GM23338 (cell line): ENCODE measurements at regions not wholly inside any gene's neighbourhood (a gene's known extent, or its start where the extent isn't known, plus 50 kb on each side); places are given as distances from the start of the nearest gene placed in this dataset.

Experiments
- ATAC-seq: fragments of 200-7000 bp; cut with Tn5 transposase; 3 replicates; pipeline ENCODE4 v1.9.1; 2020
- DNase-seq: peaks from one replicate; pipeline ENCODE4 v3.0.0-alpha.2; 2015; ENCODE audit warnings: low spot score
- H2AFZ ChIP-seq: fragments of 200-600 bp; sonication (generic); 2 replicates; pipeline ENCODE4 v1.8.0; 2016; ENCODE audit warnings: antibody characterized with exemption, mild to moderate bottlenecking, moderate library complexity
- H3F3A ChIP-seq: fragments of 200-600 bp; sonication (generic); replicated peaks from 2 replicates; pipeline ENCODE4 v1.8.0; 2017; ENCODE audit warnings: antibody characterized with exemption, mixed run types, low read depth
- H3K27ac ChIP-seq: fragments of 200-600 bp; sonication (generic); 2 replicates; pipeline ENCODE4 v1.6.1; 2016; ENCODE audit warnings: low read depth
- H3K27me3 ChIP-seq: fragments of 200-600 bp; sonication (generic); 2 replicates; pipeline ENCODE4 v1.8.0; 2016; ENCODE audit warnings: mild to moderate bottlenecking, mixed run types, moderate library complexity; ENCODE audit not compliant: insufficient read depth
- H3K36me3 ChIP-seq: fragments of 200-600 bp; sonication (generic); 2 replicates; pipeline ENCODE4 v1.8.0; 2016; ENCODE audit warnings: mild to moderate bottlenecking; ENCODE audit not compliant: insufficient read depth
- H3K4me1 ChIP-seq: fragments of 200-600 bp; sonication (generic); 2 replicates; pipeline ENCODE4 v1.8.0; 2016; ENCODE audit warnings: mild to moderate bottlenecking, moderate library complexity; ENCODE audit not compliant: insufficient read depth
- H3K4me2 ChIP-seq: fragments of 200-600 bp; sonication (generic); 2 replicates; pipeline ENCODE4 v1.7.1; 2017; ENCODE audit warnings: mixed run types
- H3K4me3 ChIP-seq: fragments of 200-600 bp; sonication (generic); 2 replicates; pipeline ENCODE4 v1.6.1; 2016; ENCODE audit warnings: mixed run types
- H3K79me2 ChIP-seq: fragments of 200-600 bp; sonication (generic); replicated peaks from 2 replicates; pipeline ENCODE4 v1.8.0; 2017; ENCODE audit warnings: mild to moderate bottlenecking; ENCODE audit not compliant: insufficient read depth
- H3K9me2 ChIP-seq: fragments of 200-600 bp; sonication (generic); 2 replicates; pipeline ENCODE4 v1.8.0; 2017; ENCODE audit not compliant: insufficient read depth
- H4K20me1 ChIP-seq: fragments of 200-600 bp; sonication (generic); replicated peaks from 2 replicates; pipeline ENCODE4 v1.8.0; 2017; ENCODE audit warnings: mild to moderate bottlenecking; ENCODE audit not compliant: insufficient read depth
- H3K27ac Mint-ChIP-seq: 2 replicates; pipeline ENCODE4 v1.8.0; 2020; ENCODE audit warnings: inconsistent platforms, mild to moderate bottlenecking, moderate library complexity, mixed read lengths
- H3K27me3 Mint-ChIP-seq: 3 replicates; pipeline ENCODE4 v1.8.0; 2022; ENCODE audit warnings: low read depth, mild to moderate bottlenecking, moderate library complexity, mixed read lengths, inconsistent platforms; ENCODE audit not compliant: insufficient read depth, poor library complexity
- H3K36me3 Mint-ChIP-seq: 3 replicates; pipeline ENCODE4 v1.8.0; 2021; ENCODE audit warnings: low read depth, mild to moderate bottlenecking, inconsistent platforms, moderate library complexity, mixed read lengths
- H3K4me1 Mint-ChIP-seq: 3 replicates; pipeline ENCODE4 v1.8.0; 2020; ENCODE audit warnings: mild to moderate bottlenecking, inconsistent platforms, mixed read lengths
- H3K4me3 Mint-ChIP-seq: 3 replicates; pipeline ENCODE4 v1.8.0; 2021; ENCODE audit warnings: moderate library complexity, mild to moderate bottlenecking, inconsistent platforms, mixed read lengths
- H3K9me3 Mint-ChIP-seq: 3 replicates; pipeline ENCODE4 v1.8.0; 2020; ENCODE audit warnings: moderate library complexity, mild to moderate bottlenecking, inconsistent platforms, mixed read lengths
- CREB1 ChIP-seq: fragments of 250-450 bp; sonication (Bioruptor Pico); IDR thresholded peaks from 2 replicates; pipeline ENCODE4 v1.5.0; 2020; ENCODE audit warnings: low read depth, mild to moderate bottlenecking, moderate library complexity
- POLR2AphosphoS5 ChIP-seq: IDR thresholded peaks from 2 replicates; pipeline ENCODE4 v1.6.1; 2016; ENCODE audit warnings: antibody characterized with exemption, low read depth
- STAT1 ChIP-seq: IDR thresholded peaks from one replicate; pipeline ENCODE4 v1.6.1; 2016; ENCODE audit warnings: antibody characterized with exemption; ENCODE audit not compliant: unreplicated experiment
- TF ChIP-seq, protein P1 (sequence below): fragments of 250-450 bp; sonication (Bioruptor Pico); IDR thresholded peaks from 2 replicates; pipeline ENCODE4 v1.5.0; 2020; ENCODE audit warnings: mild to moderate bottlenecking, moderate library complexity

DNA sequence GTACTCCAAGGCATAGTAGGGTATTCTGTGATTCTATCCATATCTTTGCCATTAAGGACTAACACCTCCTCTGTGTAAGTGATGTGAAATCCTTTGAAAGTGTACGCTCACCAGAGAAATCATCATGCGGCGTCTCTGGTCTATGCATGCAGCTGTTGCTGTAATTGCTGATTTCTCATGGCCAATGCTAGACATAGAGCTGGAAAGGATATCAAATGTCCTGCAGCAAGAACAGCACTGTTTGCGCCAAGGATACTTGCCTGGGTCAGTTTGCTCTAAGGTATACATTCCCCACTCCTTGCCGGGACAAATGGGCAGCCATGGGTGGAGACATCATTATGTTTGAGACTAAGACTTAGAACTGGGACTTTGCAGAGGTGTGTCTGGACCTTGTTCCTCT lies 896.4 kb downstream of the BCL11B start (continued):
- TF ChIP-seq, protein P1, sequence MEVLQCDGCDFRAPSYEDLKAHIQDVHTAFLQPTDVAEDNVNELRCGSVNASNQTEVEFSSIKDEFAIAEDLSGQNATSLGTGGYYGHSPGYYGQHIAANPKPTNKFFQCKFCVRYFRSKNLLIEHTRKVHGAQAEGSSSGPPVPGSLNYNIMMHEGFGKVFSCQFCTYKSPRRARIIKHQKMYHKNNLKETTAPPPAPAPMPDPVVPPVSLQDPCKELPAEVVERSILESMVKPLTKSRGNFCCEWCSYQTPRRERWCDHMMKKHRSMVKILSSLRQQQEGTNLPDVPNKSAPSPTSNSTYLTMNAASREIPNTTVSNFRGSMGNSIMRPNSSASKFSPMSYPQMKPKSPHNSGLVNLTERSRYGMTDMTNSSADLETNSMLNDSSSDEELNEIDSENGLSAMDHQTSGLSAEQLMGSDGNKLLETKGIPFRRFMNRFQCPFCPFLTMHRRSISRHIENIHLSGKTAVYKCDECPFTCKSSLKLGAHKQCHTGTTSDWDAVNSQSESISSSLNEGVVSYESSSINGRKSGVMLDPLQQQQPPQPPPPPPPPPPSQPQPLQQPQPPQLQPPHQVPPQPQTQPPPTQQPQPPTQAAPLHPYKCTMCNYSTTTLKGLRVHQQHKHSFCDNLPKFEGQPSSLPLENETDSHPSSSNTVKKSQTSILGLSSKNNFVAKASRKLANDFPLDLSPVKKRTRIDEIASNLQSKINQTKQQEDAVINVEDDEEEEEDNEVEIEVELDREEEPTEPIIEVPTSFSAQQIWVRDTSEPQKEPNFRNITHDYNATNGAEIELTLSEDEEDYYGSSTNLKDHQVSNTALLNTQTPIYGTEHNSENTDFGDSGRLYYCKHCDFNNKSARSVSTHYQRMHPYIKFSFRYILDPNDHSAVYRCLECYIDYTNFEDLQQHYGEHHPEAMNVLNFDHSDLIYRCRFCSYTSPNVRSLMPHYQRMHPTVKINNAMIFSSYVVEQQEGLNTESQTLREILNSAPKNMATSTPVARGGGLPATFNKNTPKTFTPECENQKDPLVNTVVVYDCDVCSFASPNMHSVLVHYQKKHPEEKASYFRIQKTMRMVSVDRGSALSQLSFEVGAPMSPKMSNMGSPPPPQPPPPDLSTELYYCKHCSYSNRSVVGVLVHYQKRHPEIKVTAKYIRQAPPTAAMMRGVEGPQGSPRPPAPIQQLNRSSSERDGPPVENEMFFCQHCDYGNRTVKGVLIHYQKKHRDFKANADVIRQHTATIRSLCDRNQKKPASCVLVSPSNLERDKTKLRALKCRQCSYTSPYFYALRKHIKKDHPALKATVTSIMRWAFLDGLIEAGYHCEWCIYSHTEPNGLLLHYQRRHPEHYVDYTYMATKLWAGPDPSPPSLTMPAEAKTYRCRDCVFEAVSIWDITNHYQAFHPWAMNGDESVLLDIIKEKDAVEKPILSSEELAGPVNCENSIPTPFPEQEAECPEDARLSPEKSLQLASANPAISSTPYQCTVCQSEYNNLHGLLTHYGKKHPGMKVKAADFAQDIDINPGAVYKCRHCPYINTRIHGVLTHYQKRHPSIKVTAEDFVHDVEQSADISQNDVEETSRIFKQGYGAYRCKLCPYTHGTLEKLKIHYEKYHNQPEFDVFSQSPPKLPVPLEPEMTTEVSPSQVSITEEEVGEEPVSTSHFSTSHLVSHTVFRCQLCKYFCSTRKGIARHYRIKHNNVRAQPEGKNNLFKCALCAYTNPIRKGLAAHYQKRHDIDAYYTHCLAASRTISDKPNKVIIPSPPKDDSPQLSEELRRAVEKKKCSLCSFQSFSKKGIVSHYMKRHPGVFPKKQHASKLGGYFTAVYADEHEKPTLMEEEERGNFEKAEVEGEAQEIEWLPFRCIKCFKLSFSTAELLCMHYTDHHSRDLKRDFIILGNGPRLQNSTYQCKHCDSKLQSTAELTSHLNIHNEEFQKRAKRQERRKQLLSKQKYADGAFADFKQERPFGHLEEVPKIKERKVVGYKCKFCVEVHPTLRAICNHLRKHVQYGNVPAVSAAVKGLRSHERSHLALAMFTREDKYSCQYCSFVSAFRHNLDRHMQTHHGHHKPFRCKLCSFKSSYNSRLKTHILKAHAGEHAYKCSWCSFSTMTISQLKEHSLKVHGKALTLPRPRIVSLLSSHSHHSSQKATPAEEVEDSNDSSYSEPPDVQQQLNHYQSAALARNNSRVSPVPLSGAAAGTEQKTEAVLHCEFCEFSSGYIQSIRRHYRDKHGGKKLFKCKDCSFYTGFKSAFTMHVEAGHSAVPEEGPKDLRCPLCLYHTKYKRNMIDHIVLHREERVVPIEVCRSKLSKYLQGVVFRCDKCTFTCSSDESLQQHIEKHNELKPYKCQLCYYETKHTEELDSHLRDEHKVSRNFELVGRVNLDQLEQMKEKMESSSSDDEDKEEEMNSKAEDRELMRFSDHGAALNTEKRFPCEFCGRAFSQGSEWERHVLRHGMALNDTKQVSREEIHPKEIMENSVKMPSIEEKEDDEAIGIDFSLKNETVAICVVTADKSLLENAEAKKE (CRISPR knock-in tag), result no peak

DNA sequence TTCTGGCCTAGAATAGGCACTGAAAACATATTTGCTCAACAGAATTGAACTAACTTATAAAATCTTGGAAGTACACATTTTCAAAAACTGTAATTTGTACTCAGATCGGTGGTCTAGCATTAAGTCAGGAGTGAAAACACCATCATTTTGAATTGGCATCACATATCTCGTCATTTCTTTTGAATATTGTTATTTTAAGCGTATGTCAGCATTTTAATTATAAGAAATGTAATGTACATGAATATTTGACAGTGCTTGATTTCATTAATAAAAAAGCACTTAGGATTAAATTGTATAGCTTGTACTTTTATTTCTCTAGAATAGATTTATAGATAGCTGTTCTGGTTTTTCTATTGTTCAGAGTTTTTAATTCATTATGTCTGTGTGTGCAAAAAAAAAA lies 892.2 kb downstream of the BCL11B start:
- Mint-ChIP-seq H3K4me3 (no peak overlapping the region), H3K27ac (no peak overlapping the region), H3K9me3 (peaks cover 8% of the 10 kb centered on the region), H3K4me1 (no peaks in the 10 kb centered on the region), H3K27me3 (peaks cover 3% of the 10 kb centered on the region), H3K36me3 (0 out of 3 replicates have a peak, but pooled peaks cover 1% of the 10 kb centered on the region)
- Histone ChIP-seq H3K4me2 (no peak overlapping the region), H2AFZ (no peak overlapping the region), H3K4me3 (no peak overlapping the region), H3K9me2 (peaks cover 4% of the 10 kb centered on the region; the same call in 1 of the 2 replicates), H3K4me1 (no peaks in the 10 kb centered on the region), H3K27ac (no peak overlapping the region), H3K36me3 (no peaks in the 10 kb centered on the region), H3F3A (no peaks in the 10 kb centered on the region), H4K20me1 (no peaks in the 10 kb centered on the region), H3K79me2 (no peaks in the 10 kb centered on the region), H3K27me3 (no peaks in the 10 kb centered on the region)
- no peak for TF ChIP-seq CREB1 (CRISPR knock-in tag)
- no peak for DNase-seq
- ATAC-seq, result no peak

DNA sequence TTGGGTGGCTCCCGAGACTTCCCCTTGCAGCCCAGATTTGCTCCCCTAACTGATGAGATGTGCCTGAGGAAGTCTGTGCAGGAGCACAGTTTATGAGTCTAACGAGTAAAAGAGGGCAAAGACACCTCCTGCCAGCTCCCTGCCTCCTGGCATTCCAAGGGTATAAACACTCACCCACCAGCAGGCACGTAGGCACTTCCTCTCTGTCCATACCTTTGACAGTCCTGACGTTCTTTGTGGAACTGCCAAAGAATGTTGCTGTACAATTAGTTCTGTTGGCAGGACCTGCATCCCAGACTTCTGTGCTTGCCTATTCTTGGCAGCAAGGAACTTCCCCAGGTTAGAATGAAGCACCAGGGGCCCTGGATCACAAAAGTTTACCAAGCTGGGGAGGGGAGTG lies 889.3 kb downstream of the BCL11B start:
- H2AFZ ChIP-seq, result no peak overlapping the region
- H3K36me3 ChIP-seq, result no peaks in the 10 kb centered on the region
- no peak overlapping the region for H3K27ac ChIP-seq
- no peaks in the 10 kb centered on the region for H3F3A ChIP-seq
- no peaks in the 10 kb centered on the region for H3K27me3 Mint-ChIP-seq
- H3K4me3 ChIP-seq, result no peak overlapping the region
- no peak overlapping the region for H3K27ac Mint-ChIP-seq
- TF ChIP-seq POLR2AphosphoS5 (no peak), CREB1 (CRISPR knock-in tag) (no peak), STAT1 (no peak)
- TF ChIP-seq, protein P1 (CRISPR knock-in tag), result no peak
- no peaks in the 10 kb centered on the region for H3K79me2 ChIP-seq
- H3K4me1 Mint-ChIP-seq, result no peaks in the 10 kb centered on the region
- no peak overlapping the region for H3K4me3 Mint-ChIP-seq
- H3K4me1 ChIP-seq, result no peaks in the 10 kb centered on the region
- no peaks in the 10 kb centered on the region for H4K20me1 ChIP-seq
- peaks cover 6% of the 10 kb centered on the region; the same call in 1 of the 3 replicates for H3K36me3 Mint-ChIP-seq
- no peak for DNase-seq
- peaks cover 4% of the 10 kb centered on the region; the same call in 1 of the 2 replicates for H3K9me2 ChIP-seq
- no peaks in the 10 kb centered on the region for H3K27me3 ChIP-seq
- no peak overlapping the region for H3K4me2 ChIP-seq
- no peak for ATAC-seq
- H3K9me3 Mint-ChIP-seq, result peaks cover 17% of the 10 kb centered on the region
